ENCODE measurements at regions not wholly inside any gene's neighbourhood (a gene's known extent, or its start where the extent isn't known, plus 50 kb on each side); places are given as distances from the start of the nearest gene placed in this dataset.

DNA sequence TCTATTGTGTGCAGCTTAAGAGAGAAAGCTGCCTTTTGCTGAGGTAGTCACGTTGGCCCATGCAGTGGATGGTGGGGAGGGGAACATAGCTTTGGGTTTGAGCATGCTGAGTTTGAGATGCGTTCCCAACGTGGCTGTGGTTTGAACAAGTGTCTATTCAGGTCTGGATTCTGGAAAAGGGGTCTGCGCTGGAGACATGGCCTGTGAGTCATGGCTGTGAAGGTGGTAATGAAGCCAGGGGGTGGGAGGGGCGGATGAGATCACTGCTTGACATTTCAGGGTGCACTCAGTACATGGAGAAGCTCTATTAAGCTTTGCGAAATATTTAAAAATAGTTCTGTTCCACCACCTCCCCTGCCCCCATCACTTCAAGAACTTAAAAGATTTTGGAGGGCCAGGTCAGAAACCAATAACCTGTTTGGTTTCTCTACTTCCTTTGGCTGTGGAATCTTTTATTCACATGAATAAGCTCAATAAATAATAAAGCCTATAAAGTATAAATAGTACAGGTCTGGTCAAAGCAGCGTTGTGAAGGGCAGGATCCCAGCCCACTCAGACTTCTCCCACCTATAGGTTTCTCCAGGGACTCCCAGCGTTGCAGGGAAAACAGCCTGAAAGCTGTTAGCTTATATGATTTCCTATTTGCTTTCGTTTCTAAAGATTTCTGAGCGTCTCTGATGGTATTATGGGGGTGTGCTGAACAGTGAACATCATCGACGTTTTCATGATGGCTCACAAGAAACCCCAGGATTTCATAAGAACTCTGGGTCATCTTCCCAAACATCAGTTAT lies 189.9 kb downstream of the NSG2 start:
- no peak for DNase-seq (ENCODE audit: low spot score)

DNA sequence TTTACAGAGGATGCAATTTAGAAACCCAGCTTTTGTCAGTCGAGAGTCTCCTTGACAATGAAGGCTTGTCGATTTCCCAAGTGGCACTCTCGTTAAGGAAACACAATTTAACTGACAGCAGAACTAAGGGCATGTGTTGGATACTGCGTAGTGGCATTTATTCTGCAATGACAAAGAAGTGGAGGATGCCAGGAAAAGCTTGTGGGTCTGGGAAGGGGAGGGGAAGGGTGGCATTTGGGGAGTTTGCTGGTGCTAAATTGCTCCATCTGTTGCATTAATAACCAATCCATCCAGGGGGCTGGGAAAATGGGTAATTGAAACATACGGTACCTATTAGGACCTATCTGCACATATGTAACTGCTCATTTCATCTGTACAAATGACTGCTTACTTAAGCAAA lies 190.6 kb downstream of the NSG2 start:
- no peak for DNase-seq (ENCODE audit: low spot score)

DNA sequence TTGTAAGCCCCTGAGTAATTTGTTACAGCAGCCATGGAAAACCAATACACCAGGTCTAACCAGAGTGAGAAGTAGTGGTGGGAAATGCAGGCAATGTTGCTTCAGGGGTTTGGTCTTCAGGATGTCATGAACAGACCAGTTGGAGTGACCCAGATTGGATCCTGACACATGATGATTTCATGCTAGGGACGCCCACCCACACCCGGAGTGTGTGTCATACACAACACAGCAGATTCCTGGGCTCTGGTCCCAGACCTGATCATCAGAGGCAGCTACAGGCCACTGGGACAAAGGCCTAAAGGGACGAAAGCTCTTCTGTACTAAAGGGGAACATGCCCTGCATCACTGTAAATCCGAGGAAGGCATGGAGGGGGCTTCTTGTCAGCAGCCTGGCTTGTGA lies 194.2 kb downstream of the NSG2 start:
- no peak for DNase-seq (ENCODE audit: low spot score)

DNA sequence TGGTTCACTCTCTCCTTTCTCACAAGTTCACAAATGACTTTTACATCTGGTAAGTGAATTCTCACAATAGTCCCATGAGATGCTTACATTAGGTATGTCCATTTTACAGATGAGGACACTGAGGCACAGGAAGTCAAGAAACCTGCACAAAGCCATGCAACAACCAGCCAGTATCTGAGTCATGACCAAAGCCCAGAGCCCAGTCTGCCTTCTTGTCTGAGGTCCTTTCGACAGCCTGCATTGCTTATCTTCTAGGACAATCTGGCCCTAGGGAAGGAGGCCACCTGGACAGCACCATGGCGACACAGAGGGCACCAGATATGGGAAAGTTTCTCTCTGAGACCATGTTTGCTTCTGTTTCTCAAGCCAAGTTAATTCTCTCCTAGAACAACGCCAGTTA lies 197.1 kb downstream of the NSG2 start:
- no peak for DNase-seq (ENCODE audit: low spot score)

DNA sequence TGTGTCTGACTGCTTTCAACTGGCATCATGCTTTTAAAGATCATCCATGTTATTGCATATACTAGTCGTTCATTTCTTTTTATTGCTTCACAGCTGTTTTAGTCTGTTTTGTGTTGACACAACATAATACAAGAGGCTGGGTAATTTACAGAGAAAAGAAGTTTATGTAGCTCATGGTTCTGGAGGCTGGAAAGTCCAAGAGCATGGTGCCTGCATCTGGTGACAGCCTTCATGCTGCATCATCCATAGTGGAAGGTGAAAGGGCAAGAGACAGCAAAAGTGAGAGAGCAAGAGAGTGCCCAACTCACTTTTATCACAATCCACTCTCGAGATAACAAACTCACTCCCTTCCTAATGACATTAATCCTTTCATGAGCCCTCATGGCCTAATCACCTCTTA lies 198.4 kb downstream of the NSG2 start:
- no peak for DNase-seq (ENCODE audit: low spot score)

DNA sequence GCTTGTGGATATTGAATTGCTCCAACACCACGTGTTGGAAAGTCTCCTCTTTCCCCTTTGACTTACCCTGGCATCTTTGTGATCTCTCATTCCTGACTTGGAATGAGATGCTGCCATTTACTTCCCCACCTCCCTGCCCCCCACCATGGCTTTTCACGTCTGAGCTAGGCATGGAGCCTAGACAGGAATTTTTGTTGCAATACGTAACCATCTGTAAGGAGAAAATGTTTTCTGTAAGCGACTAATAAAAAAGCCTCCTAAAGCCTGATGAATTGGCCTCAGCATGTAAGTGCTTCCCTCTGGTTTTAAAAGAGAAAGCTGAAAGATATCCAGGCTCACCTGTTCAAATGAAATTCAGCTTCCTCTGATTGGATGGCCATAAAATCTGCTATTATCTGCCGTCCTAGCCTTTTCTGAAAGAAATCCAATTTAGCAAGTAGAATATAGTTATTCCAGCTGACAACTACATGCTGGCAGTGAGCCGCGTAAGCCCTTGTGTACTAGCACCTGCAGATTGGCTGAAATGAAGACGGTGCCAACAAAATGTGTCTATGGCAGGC lies 200.1 kb downstream of the NSG2 start:
- DNase-seq (ENCODE audit: low spot score) = no peak

DNA sequence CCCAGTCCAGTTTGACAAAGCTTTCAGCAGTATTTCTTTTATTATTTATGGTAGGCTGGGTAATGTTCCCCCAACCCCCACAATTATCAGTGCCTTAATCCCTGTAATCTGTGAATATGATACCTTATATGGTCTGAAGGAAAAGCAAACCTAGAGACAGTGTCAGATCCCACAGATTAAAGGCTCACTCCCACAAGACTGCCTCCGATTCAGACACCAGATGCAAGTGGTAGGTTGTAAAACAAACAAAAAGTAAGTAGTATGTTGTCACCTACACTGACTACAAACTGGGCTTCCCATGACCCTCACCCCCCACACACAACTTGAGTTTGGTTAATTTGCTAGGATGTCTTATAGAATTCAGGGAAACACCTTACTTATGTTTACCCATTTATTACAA lies 201.2 kb downstream of the NSG2 start:
- DNase-seq (ENCODE audit: low spot score) = no peak

DNA sequence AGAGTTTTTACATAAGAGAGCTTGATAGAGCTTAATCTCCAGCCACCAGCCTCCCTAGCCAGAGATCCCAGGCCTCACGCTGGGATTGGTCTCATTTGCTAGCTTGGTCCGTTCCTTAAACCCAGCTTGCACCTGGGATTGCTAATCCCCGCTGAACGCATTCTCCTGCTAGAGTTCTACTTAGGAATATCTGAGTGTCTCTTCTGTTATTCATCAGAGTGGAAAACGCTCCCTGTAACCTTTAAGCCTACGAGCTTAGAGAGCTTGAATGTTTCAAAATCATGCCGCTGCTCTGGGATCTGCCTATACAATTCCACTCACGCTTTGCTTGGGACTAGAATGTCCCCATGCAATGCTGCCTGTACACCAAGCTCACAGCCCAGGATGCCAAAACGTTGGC lies 201.8 kb downstream of the NSG2 start:
- DNase-seq (ENCODE audit: low spot score) = no peak

DNA sequence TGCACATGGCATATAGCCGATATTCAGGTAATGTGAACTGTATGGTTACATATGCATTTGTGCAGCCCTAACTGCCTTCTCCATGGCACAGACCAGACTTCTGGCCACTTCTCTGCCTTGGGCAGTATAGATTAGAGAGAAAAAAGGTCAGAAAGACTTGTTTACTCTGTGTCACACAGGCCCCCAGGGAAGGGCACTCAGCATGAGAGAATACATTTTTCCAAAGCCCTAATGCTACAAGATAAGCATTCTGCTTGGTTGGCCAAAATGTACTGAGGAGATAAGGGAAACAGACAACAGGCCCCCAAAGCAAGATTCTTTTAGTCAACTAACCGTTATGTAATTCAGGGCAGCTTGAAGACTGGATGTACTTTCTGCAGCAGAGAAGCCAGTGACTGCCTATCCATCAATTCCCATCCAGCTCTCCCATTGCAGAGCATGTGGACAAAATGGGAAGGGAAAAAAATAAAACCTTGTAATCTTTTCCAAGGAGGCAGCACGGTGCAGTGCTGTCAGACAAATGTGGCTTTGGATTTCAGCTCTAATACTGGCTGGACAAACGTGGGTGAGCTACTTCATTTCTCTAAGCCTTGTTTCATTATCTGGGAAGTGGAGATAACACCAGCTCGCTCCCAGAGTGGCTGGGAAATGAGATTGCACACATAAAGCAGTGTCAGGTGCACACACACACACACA lies 205.9 kb downstream of the NSG2 start:
- no peak for DNase-seq (ENCODE audit: low spot score)

DNA sequence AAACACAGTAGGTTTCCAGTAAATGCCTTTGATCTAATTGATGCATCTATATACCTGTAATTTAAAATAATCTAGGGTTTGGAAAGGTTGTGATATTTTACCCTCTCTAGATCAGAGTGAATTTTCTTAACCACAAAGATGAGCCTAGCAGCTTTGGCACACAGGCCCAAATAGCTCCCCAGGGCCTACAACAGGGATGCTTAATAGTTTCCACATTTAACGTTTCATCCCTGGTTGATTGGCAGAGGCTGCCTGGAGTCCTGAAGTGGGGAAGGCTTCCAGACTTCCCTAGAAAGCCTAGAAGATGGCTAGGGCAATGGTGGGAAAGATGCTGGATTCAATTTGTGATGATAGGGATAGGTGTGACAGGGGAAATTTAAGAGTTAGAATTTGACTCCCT lies 206.6 kb downstream of the NSG2 start:
- DNase-seq (ENCODE audit: low spot score) = no peak

DNA sequence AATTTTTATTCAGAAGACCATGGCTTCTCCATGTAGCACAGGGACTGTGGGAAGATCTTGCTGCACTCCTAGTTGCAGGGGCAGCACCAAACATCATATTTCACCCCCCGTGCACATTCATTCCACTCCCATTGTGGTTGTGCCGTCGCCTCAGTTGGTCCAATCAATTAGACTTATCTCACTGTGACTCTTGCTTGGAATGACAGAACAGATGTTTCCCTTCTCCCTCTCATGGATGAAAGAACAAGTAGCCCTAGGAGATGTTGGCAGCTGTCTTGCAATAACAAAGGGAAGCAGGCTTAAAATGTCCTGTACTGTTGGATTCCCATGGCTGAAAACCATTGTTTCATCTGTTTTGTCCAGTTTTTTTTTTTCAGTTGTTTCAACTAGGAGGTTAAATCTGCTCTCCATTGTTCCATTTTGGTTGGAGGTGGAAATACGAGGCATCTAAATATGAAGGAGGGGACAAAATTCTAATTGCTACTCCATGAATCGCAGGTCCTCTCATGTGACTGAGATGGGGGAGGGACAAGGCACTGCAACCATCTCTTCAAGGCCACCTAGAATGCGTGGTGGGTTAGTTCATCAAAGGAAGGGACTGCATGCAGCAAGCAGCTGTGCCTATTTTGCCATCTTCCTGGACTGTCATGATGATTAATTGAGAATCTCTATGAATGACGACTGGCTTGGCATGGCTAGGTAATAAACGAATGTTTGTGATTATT lies 214.4 kb downstream of the NSG2 start:
- no peak for DNase-seq (ENCODE audit: low spot score)

DNA sequence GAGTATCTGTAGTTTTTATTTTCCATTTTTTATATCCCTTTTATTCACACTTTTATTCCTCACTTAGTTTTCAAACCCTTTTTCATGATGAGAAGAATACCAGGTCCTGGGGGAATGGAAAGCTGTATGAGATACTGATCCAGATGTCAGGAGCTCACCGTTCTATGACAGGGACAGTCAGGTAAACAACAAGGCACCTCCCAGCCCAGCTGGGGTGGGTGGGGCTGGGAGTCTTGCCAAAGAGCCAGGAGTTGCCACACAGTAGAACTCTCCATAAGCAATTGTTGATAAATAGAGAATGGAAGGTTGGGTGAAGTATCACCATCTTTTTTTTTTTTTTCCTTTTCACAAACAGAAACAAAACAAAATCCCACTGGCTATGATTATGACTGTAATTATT lies 225.8 kb downstream of the NSG2 start:
- no peak for DNase-seq (ENCODE audit: low spot score)

DNA sequence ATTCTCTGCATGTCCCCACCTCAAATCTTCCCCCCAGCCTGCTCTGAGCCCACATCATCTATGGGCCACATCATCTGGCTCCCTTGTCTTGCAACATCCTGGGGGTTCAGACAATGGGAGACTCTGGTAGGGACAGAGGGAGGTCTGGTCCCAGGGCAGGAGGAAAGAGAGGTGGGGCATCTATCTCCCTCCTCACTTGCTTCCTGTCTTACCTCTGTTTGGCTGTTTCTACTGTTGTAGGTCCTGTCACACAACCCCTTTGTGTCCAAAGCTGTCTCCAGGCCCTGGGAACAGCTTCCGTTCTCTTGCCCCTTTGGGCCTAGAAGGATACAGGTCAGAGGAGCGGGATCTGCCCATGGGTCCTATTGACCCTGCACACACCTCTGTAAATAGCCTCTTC lies 227.2 kb downstream of the NSG2 start:
- DNase-seq (ENCODE audit: low spot score) = no peak

DNA sequence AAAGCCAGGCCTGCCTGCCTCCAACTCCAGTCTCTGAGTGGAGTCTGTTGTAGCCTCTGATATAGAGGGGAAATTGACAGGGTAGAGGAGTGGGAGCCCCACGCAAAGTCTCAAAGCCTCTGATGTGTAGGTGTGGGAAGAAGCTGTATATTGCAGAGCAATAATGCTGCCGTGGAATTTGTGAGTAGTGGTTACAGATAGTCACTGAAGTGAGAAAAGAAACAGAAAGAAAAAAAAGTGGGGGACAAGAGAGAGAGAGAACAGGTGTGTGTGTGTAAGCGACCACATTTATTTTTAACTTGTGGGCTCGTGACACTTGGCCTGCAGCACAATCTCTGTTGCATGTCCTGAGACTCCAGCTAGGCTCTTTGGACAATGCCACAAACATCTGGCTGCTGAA lies 227.8 kb downstream of the NSG2 start:
- no peak for DNase-seq (ENCODE audit: low spot score)

DNA sequence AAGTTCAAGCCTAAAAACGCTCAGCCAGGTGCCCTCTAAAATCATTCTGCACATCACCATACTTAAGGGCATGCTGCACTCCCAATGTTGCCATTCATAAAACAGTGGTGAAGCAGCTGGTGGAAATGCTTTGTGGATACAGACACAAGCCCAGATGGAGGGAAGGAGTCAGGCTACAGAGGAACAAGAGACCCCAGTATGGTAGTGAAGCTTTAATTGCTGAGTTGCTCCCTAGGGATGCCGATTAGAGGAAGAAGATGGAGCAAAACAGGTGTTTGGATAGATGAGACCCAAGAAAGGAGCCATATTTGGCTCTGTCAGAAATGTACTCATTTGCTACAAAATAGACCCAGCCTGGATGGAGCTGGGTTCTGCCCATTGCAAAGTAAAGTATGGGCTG lies 230.5 kb downstream of the NSG2 start:
- no peak for DNase-seq (ENCODE audit: low spot score)

DNA sequence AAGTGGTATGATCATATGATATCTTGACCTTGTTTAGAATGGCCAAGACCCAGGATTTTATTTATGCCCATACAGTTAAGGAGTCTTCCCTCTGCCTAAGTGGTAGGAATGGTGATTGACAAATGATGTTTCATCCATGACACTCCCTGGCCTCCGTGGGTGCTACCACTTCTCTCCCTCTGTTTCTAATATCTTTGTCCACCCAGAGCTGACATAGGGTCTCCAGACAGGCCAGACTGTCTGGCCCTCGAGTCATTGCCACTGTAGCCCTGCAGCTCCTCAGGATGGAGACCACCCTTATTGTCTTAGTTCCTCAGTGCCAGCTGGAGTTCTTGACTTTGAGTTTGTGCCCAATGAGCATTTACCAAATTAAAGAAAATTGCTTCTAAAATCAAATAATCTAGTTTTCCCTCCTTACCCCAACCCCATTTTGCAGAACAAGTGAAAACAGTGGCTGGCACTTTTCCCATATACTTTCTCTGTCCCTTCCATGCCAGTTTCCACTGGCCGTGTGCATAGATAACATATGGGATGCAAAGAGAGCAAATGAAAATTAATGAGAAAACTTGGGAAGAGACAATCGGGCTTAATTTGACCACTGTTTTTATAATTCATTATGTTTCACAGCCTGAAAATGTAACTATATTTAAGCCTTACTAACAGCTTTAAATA lies 235.7 kb downstream of the NSG2 start:
- DNase-seq (ENCODE audit: low spot score) = no peak

DNA sequence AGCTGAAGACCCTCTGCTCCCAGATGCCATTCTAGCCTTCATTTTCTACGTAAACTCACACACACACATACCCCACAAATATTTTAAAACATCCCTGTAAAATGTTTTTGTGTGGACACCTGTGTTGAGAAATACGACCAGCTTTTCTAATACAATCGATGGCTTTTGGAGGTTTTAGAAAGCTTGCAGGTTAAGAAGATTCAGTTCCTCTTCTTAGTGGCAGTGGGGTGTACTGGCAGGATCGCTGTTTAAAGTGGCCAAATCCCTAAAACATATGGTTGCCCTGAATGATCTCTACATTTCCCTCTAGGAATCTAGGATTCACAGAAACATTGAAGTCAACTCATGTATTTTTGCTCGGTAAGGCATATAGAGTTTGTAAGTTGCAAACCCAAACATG lies 236.3 kb downstream of the NSG2 start:
- no peak for DNase-seq (ENCODE audit: low spot score)

DNA sequence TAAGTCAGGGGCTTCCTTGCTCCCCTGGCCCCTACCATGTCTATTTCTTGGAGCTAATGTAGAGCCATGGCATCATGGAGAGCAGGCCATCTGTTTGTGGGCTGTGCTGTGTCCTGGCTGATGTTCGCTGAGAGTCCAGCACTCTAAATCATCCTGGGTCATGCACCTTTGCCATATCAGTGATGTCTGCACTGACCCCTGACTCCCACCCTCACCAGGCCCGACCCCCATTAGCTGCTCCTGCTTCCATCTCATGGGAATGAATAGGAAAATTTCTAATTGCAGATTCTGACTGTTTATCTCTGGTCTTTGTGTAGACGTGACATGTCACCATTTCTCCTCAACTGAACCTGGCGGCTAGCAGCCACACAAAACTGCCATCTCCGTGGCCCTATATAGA lies 236.9 kb downstream of the NSG2 start:
- DNase-seq (ENCODE audit: low spot score) = no peak

DNA sequence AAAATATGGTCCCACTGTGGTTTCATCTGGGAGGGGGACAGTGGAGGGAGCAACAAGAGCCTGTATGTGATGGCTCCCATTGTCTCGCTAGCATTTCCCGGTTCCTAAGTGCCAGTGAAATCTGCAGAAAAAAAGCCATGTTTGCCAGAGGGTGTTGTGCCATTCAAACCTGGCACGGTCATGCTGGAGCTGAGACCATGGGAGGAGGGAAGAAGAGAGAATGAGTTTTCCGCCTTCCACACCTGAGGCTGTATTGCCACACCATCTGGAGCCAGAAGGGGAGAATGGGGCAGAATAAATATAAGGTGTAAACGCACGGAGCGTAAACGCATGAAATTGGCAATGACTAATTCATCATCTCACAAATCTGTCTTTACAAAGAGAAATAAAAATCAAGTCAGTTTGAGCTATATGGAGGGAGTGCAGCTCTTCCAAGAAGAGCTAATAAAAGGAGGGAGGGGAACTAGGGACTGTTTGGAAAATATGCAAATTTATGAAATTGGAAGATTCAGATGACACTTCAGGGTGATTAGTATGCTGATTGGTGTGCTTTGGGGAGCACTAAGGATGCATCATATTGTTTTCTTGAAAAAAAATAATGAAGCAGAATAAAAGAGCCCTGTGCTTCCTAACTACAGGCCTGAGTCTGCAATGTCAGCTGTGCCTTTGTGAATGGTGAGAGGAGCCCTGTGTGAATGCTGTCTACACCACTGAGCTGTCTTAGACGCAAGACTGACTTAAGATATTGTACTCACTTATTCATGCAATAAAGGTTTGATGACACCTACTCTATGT lies 237.9 kb downstream of the NSG2 start:
- DNase-seq (ENCODE audit: low spot score) = no peak

DNA sequence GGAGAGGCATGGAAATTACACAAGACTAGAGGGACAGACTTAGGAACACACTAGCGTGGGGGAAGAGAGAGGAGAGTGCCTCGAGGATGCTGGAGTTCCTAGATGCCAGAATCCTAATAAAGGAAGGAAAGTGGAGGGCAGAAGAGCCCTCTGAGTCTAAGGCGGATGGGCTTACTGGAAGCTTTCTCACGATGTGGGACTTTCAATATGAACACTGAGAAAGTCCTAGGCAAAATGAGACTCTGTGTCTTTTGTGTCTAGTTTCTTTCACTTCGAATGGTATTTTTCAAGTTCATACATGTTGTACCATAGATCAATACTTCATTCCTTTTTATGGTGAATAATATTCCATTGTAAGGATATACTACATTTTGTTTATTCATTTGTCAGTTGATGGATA lies 239.4 kb downstream of the NSG2 start:
- no peak for DNase-seq (ENCODE audit: low spot score)

DNA sequence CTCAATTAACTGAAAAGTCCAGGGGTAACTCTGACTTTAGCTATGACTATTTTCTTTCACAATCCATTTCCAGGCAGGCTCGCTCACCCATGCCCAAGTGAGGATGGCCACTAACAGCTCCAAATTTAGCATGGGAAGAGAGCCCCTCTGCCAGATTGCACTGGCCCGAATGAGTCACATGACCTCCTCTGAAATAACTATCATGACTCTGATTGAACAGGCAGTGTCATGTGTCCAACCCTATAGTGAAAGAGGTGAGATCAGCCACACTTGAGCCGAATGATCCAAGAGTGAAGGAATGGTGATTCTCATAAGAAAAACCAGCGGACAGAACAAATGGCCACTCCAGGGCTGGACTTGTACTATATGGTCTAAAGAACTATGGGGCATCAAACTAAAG lies 242.3 kb downstream of the NSG2 start:
- DNase-seq (ENCODE audit: low spot score) = no peak

Data from mucosa of gallbladder (tissue), 1 donor.